Ovary (tissue), 7 donors: ENCODE measurements at regions not wholly inside any gene's neighbourhood (a gene's known extent, or its start where the extent isn't known, plus 50 kb on each side); places are given as distances from the start of the nearest gene placed in this dataset.
A peak's percentile ranks its signal among the peaks of the same experiment; 100 is the strongest.

Experiments used
- DNase-seq, 5 donors: peaks; one replicate each; pipeline ENCODE4 v3.0.0-alpha.2; 2019 to 2020
- H3K27ac ChIP-seq, 2 donors: fragments of 200-600 bp; one replicate each; pipeline versions ENCODE4 v1.5.1 to v1.8.0; 2019 to 2022
- H3K27me3 ChIP-seq: fragments of 200-600 bp; one replicate; pipeline ENCODE4 v1.8.0; 2022
- H3K36me3 ChIP-seq: fragments of 200-600 bp; sonication (generic); one replicate; pipeline ENCODE4 v1.5.1; 2019
- H3K4me1 ChIP-seq: one replicate; pipeline ENCODE4 v1.8.1; 2013; ENCODE audit warnings: mild to moderate bottlenecking, moderate library complexity; ENCODE audit not compliant: insufficient read depth
- H3K4me3 ChIP-seq: fragments of 200-600 bp; sonication (generic); one replicate; pipeline ENCODE4 v1.5.1; 2017
- H3K9me3 ChIP-seq, 2 donors: fragments of 200-600 bp in 1 of 2; sonication (generic) in 1 of 2; one replicate each; pipeline versions ENCODE4 v1.5.1 to v1.8.1; 2013 to 2019; ENCODE audit warnings: mild to moderate bottlenecking in 1 of 2, moderate library complexity in 1 of 2
- EP300 ChIP-seq: sonication (generic); formaldehyde crosslinking; IDR thresholded peaks from one replicate; pipeline ENCODE4 v1.6.1; 2017; ENCODE audit warnings: antibody characterized with exemption
- POLR2A ChIP-seq: fragments of 450-650 bp; IDR thresholded peaks from one replicate; pipeline ENCODE4 v1.6.1; 2017; ENCODE audit warnings: antibody characterized with exemption, mild to moderate bottlenecking, moderate library complexity
- WGBS, 3 donors: extraction: QIAGEN DNeasy Blood & Tissue Kit in 1 of 3; methylation state at CpG; one replicate each; pipeline versions ENCODE4 v1.1.5 to v1.1.7; 2013 to 2017; 5-methylcytosine and 5-hydroxymethylcytosine counted together
- intact Hi-C, 4 donors: fragments of 100-400 bp; cut with DNase I; formaldehyde crosslinking; loops; one replicate each; pipeline versions ENCODE4 v1.11.0 to v1.15.1; 2022 to 2023
- TF ChIP-seq, protein P1 (sequence below), 3 donors: fragments of 450-650 bp in 2 of 3; fragments of 200-600 bp in 1 of 3; IDR thresholded peaks; one replicate each; pipeline versions ENCODE4 v1.5.1 to v1.8.0; 2016 to 2022; ENCODE audit warnings: antibody characterized with exemption in 3 of 3, mild to moderate bottlenecking in 1 of 3
- donor health status: DM: no; HTN: no; CAD: no; lungs with moderate emphysema.
- donor health status: DM: no; HTN: no; CAD: no.
- donor health status: Bipolar disorder and iron deficiency.
- donor health status: DM: no; HTN: no; CAD: no.
- donor health status: DM: yes; HTN: yes; CAD: no.

DNA sequence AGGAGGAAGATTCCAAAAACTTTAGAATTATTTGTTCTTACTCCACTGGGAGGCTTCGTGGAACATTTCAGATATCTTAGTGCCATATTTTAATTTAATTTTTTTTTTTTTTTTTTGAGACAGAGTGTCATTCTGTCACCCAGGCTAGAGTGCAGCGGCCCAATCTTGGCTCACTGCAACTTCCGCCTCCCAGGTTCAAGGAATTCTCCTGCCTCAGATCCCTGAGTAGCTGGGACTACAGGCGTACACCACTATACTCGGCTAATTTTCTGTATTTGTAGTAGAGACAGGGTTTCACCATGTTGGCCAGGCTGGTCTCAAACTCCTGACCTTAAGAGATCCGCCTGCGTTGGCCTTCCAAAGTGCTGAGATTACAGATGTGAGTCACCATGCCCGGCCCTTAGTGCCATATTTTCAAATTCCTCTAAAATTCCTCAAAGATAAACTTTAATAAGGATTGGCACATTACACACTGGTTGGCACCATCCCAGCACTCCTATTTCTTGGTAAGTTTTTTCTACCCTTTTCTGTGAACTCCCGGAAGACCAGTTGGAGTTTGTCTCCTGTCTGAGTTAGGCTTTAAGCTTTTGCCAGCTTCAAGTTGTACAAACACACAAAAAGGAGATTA, 693.7 kb downstream of the MCTP2 start:
- no peak overlapping the region for H3K4me3 ChIP-seq
- intact Hi-C loops = no loop called here
- TF ChIP-seq, protein P1, sequence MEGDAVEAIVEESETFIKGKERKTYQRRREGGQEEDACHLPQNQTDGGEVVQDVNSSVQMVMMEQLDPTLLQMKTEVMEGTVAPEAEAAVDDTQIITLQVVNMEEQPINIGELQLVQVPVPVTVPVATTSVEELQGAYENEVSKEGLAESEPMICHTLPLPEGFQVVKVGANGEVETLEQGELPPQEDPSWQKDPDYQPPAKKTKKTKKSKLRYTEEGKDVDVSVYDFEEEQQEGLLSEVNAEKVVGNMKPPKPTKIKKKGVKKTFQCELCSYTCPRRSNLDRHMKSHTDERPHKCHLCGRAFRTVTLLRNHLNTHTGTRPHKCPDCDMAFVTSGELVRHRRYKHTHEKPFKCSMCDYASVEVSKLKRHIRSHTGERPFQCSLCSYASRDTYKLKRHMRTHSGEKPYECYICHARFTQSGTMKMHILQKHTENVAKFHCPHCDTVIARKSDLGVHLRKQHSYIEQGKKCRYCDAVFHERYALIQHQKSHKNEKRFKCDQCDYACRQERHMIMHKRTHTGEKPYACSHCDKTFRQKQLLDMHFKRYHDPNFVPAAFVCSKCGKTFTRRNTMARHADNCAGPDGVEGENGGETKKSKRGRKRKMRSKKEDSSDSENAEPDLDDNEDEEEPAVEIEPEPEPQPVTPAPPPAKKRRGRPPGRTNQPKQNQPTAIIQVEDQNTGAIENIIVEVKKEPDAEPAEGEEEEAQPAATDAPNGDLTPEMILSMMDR (IDR thresholded peaks at IDR 0.05) = no peak
- TF ChIP-seq POLR2A (no peak), EP300 (no peak)
- H3K9me3 ChIP-seq = no peaks in the 10 kb centered on the region
- peak in 1 of 5 donors; percentile 20 for DNase-seq
- no peaks in the 10 kb centered on the region for H3K4me1 ChIP-seq
- H3K27me3 ChIP-seq = no peaks in the 10 kb centered on the region
- 58 to 67% (median 67%) methylated on average over 9 of the region's 9 CpGs for WGBS, 3 donors
- H3K27ac ChIP-seq = no peak overlapping the region
- no peaks in the 10 kb centered on the region for H3K36me3 ChIP-seq

DNA sequence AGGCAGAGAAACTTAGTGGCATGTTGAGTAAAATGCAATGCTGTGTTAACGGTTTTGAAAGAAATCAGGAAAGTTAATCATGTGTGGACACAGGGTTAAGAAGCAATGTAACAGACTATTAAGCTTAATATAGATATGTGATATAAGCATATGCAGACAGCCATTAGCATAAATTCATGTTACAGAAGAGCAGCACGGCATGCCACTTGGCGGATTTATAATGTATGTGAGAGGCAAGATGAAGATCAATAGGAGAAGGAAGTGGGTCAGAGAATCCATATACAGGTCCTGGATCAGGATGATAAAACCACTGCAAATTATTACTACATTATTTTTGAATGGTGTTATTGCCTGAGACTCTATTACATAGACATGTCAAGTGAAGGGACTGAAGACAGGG, 694.3 kb downstream of the MCTP2 start:
- intact Hi-C loops = no loop called here
- H3K27me3 ChIP-seq = no peaks in the 10 kb centered on the region
- H3K4me1 ChIP-seq = no peaks in the 10 kb centered on the region
- H3K9me3 ChIP-seq = no peaks in the 10 kb centered on the region
- DNase-seq = no peak
- H3K36me3 ChIP-seq = no peaks in the 10 kb centered on the region
- WGBS, 3 donors = 78 to 83% (median 83%) methylated on average over 3 of the region's 3 CpGs
- H3K4me3 ChIP-seq = no peak overlapping the region
- TF ChIP-seq EP300 (no peak), POLR2A (no peak)
- TF ChIP-seq, protein P1 (IDR thresholded peaks at IDR 0.05) = no peak
- H3K27ac ChIP-seq = no peak overlapping the region

DNA sequence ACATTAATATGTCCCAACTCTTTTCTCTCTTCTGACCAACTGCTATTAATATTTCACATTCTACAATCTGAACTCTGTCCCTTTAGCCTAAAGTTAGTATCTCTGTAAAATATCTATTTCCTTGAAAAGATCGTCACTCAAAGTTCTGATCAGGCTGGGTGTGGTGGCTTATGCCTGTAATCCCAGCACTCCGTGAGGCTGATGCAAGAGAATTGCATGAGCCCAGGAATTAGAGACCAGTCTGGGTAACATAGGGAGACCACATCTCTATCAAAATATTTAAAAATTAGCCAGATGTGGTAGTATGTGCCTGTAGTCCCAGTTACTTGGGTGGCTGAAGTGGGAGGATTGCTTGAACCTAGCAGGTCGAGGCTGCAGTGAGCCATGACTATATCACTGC, 695.6 kb downstream of the MCTP2 start:
- intact Hi-C loops = no loop called here
- no peaks in the 10 kb centered on the region for H3K4me1 ChIP-seq
- DNase-seq = no peak
- H3K36me3 ChIP-seq = no peaks in the 10 kb centered on the region
- H3K27ac ChIP-seq = no peak overlapping the region
- 79 to 88% (median 88%) methylated on average over 3 of the region's 3 CpGs for whole genome bisulfite sequencing, 3 donors
- no peaks in the 10 kb centered on the region for H3K9me3 ChIP-seq
- H3K4me3 ChIP-seq = no peak overlapping the region
- TF ChIP-seq EP300 = no peak
- TF ChIP-seq, protein P1 (IDR thresholded peaks at IDR 0.05) = no peak
- TF ChIP-seq POLR2A = no peak
- H3K27me3 ChIP-seq = no peaks in the 10 kb centered on the region

DNA sequence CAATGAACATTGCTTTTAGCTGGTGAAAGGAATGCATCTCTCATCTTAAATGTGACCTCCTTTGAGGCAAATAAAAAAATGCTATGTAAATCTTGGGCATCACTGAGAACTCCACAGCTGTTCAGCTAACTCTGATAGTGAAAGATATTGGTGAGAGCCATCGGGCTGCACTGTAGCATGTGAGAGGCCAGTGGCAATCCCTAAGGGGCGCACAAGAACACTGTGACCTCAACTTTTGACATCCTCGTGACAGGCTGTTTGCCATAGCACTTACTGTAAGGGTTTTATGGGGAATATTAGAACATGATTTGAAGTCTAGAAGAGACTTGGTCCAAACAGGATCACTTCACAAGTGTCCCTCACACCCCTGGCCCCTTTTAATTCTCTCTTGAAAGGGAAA, 697.9 kb downstream of the MCTP2 start:
- Histone ChIP-seq H3K4me3 (no peak overlapping the region), H3K27me3 (no peaks in the 10 kb centered on the region), H3K27ac (no peak overlapping the region), H3K4me1 (no peaks in the 10 kb centered on the region), H3K9me3 (no peaks in the 10 kb centered on the region), H3K36me3 (no peaks in the 10 kb centered on the region)
- intact Hi-C loops = no loop called here
- TF ChIP-seq, protein P1 (IDR thresholded peaks at IDR 0.05) = no peak
- no peak for TF ChIP-seq EP300
- TF ChIP-seq POLR2A = no peak
- no peak for DNase-seq
- 70 to 85% (median 84%) methylated on average over 3 of the region's 3 CpGs for WGBS, 3 donors
